Panc1 (cell line): ENCODE measurements at regions not wholly inside any gene's neighbourhood (a gene's known extent, or its start where the extent isn't known, plus 50 kb on each side); places are given as distances from the start of the nearest gene placed in this dataset.

Source experiments
- ATAC-seq: fragments of 200-7000 bp; cut with Tn5 transposase; 2 replicates; pipeline ENCODE4 v1.9.1; 2020; ENCODE audit warnings: mild to moderate bottlenecking, moderate library complexity
- BruUV-seq: library from RNA; stranded (reverse); fragments of 400-500 nt; replicated peaks from 2 replicates; lab custom pipeline; 2021; lab: Mats Ljungman, UMichigan
- CTCF ChIA-PET: fragments of 300-600 bp; sonication (Branson Sonifier 250); formaldehyde crosslinking; loops from one replicate; lab custom pipeline; 2022; ENCODE audit warnings: antibody characterized with exemption; lab: Charles Lee
- POLR2A ChIA-PET: fragments of 300-600 bp; sonication (Branson Sonifier 250); formaldehyde crosslinking; loops from one replicate; lab custom pipeline; 2022; ENCODE audit warnings: antibody characterized with exemption; lab: Charles Lee
- DNase-seq: peaks from one replicate; pipeline ENCODE4 v3.0.0-alpha.2; 2010; ENCODE audit warnings: low read depth, low spot score
- H3K27ac ChIP-seq: 2 replicates; pipeline ENCODE4 v1.5.1; 2011; ENCODE audit warnings: mild to moderate bottlenecking, low read length, inconsistent platforms
- H3K27me3 ChIP-seq: fragments of 200-500 bp; sonication (Bioruptor generic); 2 replicates; pipeline ENCODE4 v1.6.0; 2014; ENCODE audit warnings: low read length, inconsistent platforms; ENCODE audit not compliant: control insufficient read depth, insufficient read depth
- H3K36me3 ChIP-seq: fragments of 200-500 bp; sonication (Bioruptor generic); 2 replicates; pipeline ENCODE4 v1.5.1; 2014; ENCODE audit warnings: inconsistent platforms, mild to moderate bottlenecking, low read length, moderate library complexity; ENCODE audit not compliant: control insufficient read depth, insufficient read depth
- H3K4me1 ChIP-seq: 2 replicates; pipeline ENCODE4 v1.5.1; 2011; ENCODE audit warnings: inconsistent platforms, mild to moderate bottlenecking, low read length, moderate library complexity; ENCODE audit not compliant: control insufficient read depth, insufficient read depth
- H3K4me3 ChIP-seq, 2 experiments: 2 replicates each; pipeline ENCODE4 v1.5.1; 2011 to 2012; ENCODE audit warnings: low read depth in 2 of 2, low read length in 2 of 2, mild to moderate bottlenecking in 2 of 2, inconsistent platforms in 1 of 2, moderate library complexity in 1 of 2
- H3K9me3 ChIP-seq: fragments of 200-500 bp; sonication (Bioruptor generic); 2 replicates; pipeline ENCODE4 v1.5.1; 2014; ENCODE audit warnings: low read depth, mild to moderate bottlenecking, inconsistent platforms, low read length, moderate library complexity; ENCODE audit not compliant: control insufficient read depth, insufficient read depth
- CTCF ChIP-seq: fragments of 450-650 bp; IDR thresholded peaks from 2 replicates; pipeline ENCODE4 v1.5.1; 2017; ENCODE audit warnings: mild to moderate bottlenecking
- POLR2AphosphoS5 ChIP-seq: IDR thresholded peaks from 2 replicates; pipeline ENCODE4 v1.6.1; 2012; ENCODE audit warnings: mild to moderate bottlenecking, low read depth, low read length, moderate library complexity
- REST ChIP-seq, 2 experiments: IDR thresholded peaks; 2 replicates each; pipeline ENCODE4 v1.6.1; 2011 to 2012; ENCODE audit warnings: low read depth in 2 of 2, control low read depth in 1 of 2, low read length in 1 of 2, mild to moderate bottlenecking in 1 of 2, moderate library complexity in 1 of 2; ENCODE audit not compliant: insufficient read depth in 1 of 2
- SIN3A ChIP-seq: IDR thresholded peaks from 2 replicates; pipeline ENCODE4 v1.6.1; 2012; ENCODE audit warnings: low read depth, mild to moderate bottlenecking, low read length, moderate library complexity, borderline replicate concordance; ENCODE audit not compliant: insufficient read depth
- TCF7L2 ChIP-seq: IDR thresholded peaks from 2 replicates; pipeline ENCODE4 v1.6.1; 2011; ENCODE audit warnings: mild to moderate bottlenecking, low read depth, low read length, inconsistent platforms
- in situ Hi-C: cut with HindIII; loops from 2 replicates; pipeline ENCODE4 v1.10.0; 2016; ENCODE audit warnings: low sequenced_read_pairs, low pct_unique_long_range_greater_than_20kb
- intact Hi-C: fragments of 100-400 bp; cut with micrococcal nuclease; formaldehyde crosslinking; loops from one replicate; pipeline ENCODE4 v1.10.0; 2022; ENCODE audit not compliant: unreplicated experiment

- no peak for DNase-seq
- TF ChIP-seq SIN3A (no peak), TCF7L2 (no peak), REST (IDR thresholded peaks at IDR 0.05; ENCODE audit: insufficient read depth in 1 of 2, low read depth in 2 of 2, low read length in 1 of 2) (no peak), POLR2AphosphoS5 (no peak), CTCF (no peak)
Measured at GRCh38 chr6:47405273-47405672, 72.3 kb upstream of the CD2AP start.

GRCh38 chr6:47407300-47408281 lies 70.0 kb upstream of the CD2AP start:
- no peaks in the 10 kb centered on the region for H3K4me1 ChIP-seq
- no peaks in the 10 kb centered on the region for H3K36me3 ChIP-seq
- ATAC-seq (peak; percentile 78), DNase-seq (no peak)
- BruUV-seq = no TSS peak
- no peak overlapping the region for H3K4me3 ChIP-seq
- TF ChIP-seq SIN3A (no peak), TCF7L2 (peak; percentile 86)
- CTCF ChIA-PET = interaction anchor here (0.7 kb wide), 1 partner anchor 71 kb away, joined by 3 read pairs; no protein-coding TSS in a partner anchor
- peak overlapping the region; percentile 13; the same call in 1 of the 2 replicates for H3K27ac ChIP-seq
- no peaks in the 10 kb centered on the region for H3K9me3 ChIP-seq
- intact Hi-C loops = no loop called here
- in situ Hi-C loops = no loop called here
- POLR2A ChIA-PET = interaction anchor here (0.6 kb wide), 1 partner anchor 168 kb away, joined by 9 read pairs; no protein-coding TSS in a partner anchor
- H3K27me3 ChIP-seq = no peaks in the 10 kb centered on the region

More at GRCh38 chr6:47405273-47405672, 72.3 kb upstream of the CD2AP start:
- ATAC-seq = no peak
- Histone ChIP-seq H3K9me3 (no peaks in the 10 kb centered on the region), H3K27ac (no peak overlapping the region), H3K4me1 (no peaks in the 10 kb centered on the region), H3K4me3 (no peak overlapping the region), H3K27me3 (no peaks in the 10 kb centered on the region), H3K36me3 (no peaks in the 10 kb centered on the region)
- ChIA-PET POLR2A (no interaction called here), CTCF (no interaction called here)
- intact Hi-C loops = no loop called here
- BruUV-seq = no TSS peak
- in situ Hi-C loops = no loop called here
